HG03196 (cell line): ENCODE measurements at regions not wholly inside any gene's neighbourhood (a gene's known extent, or its start where the extent isn't known, plus 50 kb on each side); places are given as distances from the start of the nearest gene placed in this dataset.
"Not testable (repeated sequence)": the region's sequence is repeated elsewhere in the genome, so short reads cannot be mapped to it uniquely, and the experiment has no call there.

ENCODE experiments used
- ATAC-seq: cut with Tn5 transposase; IDR thresholded peaks from one replicate; pipeline ENCODE4 v1.9.1; 2021; ENCODE audit not compliant: unreplicated experiment

DNA sequence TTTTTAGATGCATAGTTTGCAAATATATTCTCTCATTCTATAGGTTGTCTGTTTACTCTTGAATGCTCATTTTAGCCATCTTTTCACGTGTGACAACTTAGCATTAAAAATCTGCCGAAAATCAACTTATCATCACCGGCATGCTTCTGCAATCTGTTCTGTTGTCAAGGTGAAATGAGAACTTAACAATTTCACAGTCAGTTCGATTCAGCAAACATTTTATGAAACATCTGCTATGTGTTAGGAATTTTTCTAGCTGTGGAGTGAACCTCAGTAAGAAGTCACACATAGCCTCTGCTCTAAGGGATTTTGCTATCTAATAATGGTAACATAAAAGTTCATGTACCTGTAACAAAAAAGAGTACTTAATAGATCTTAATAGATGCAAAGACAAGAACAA is 256.1 kb downstream of the ZWINT start:
- no peak for ATAC-seq

DNA sequence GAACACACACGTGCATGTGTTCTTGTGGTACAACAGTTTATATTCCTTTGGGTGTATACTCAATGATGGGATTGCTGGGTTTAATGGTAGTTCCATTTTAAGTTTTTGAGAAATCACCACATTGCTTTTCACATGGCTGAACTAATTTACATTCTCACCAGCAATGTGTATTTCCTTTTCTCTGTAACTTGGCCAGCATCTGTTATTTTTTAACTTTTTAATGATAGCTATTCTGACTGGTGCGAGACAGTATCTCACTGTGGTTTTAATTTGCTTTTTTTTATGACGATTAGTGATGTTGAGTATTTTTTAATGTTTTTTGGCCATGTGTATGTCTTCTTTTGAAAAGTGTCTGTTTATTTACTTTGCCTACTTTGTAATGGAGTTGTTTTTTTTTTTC is 256.6 kb downstream of the ZWINT start:
- no peak for ATAC-seq

DNA sequence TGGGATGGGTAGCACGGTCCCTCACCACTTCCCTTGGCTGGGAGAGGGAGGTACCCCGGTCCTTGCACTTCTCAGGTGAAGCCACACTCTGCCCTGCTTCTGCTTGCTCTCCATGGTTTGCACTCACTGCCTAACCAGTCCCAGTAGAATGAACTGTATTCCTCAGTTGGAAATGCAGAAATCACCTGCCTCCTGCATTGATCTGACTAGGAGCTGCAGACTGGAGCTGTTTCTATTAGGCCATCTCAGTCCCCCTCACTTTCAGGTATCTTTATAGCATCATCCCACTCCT is 264.9 kb downstream of the ZWINT start:
- no peak for ATAC-seq

DNA sequence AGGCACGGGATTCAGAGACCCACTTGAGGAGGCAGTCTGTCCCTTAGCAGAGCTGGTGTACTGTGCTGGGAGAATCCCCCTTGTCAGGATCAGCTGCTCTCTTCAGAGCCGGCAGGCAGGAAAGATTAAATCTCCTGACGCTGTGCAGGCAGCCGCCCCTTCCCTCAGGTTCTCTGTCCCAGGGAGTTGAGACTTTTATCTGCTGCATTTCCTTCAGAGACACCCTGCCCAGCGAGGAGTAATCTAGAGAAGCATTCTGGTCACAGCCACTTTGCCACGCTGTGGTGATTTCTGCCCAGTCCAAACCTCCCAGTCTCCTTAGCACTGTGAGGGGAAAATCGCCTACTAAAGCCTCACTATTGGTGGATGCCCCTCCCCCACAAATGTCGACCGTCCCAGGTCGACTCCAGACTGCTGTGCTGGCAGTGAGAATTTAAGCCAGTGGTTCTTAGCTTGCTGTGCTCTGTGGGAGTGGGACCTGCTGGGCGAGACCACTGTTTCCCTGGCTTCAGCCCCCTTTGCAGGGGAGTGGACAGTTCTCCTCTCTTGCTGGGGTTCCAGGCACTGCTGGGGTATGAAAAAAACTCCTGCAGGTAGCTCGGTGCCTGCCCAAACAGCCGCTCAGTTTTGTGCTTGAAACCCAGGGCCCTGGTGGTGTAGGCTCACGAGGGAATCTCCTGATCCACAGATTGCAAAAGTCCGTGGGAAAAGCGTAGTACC is 265.4 kb downstream of the ZWINT start:
- no peak for ATAC-seq

DNA sequence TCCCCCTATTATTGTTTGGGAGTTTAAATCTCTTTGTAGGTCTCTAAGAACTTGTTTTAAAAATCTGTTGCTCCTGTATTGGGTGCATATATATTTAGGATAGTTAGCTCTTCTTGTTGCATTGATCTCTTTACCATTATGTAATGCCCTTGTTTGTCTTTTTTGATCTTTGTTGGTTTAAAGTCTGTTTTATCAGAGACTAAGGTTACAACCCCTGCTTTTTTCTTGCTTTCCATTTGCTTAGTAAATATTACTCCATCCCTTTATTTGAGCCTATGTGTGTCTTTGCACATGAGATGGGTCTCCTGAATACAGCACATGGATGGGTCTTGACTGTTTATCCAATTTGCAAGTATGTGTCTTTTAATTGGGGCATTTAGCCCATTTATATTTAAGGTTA is 267.4 kb downstream of the ZWINT start:
- not testable (repeated sequence) for ATAC-seq

DNA sequence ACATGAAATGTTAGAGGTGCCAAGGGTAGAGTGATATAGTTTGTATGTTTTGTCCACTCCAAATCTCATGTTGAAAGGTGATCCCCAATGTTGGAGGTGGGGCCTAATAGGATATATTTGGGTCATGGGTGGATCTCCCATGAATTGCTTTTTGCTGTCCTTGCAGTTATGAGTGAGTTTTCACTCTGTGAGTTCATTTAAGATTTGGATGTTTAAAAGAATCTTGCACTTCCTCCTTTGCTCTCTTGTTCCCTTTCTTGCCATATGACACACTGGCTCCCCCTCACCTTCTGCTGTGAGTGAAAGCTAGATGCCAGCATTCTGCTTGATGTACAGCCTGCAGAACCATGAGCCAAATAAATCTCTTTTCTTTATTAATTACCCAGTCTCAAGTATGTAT is 269.2 kb downstream of the ZWINT start:
- no peak for ATAC-seq

DNA sequence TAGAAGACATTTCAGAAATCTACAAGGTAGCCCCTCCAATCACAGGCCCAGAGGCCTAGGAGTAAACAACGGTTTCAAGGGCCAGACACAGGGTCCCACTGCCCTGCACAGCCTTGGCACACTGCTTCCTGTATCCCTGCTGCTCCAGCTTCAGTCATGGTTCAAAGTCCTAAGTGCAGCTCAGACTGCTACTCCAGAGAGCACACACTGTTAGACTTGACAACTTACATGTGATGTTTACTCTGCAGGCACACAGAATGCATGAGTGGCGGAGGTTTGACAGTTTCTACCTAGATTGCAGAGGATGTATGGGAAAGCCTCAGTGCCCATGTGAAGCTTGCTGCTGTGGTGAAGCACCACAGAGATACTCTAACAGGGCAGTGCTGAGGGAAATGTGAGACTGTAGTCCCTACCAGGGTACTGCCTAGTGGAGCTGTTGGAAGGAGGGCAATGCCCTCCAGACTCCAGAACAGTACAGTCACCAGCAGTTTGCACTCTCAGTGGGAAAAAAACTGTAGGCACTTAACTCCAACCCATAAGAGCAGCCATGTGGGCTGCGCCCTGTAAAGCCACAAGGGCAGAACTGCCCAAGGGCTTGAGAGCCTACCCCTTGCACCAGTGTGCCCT is 270.0 kb downstream of the ZWINT start:
- no peak for ATAC-seq

DNA sequence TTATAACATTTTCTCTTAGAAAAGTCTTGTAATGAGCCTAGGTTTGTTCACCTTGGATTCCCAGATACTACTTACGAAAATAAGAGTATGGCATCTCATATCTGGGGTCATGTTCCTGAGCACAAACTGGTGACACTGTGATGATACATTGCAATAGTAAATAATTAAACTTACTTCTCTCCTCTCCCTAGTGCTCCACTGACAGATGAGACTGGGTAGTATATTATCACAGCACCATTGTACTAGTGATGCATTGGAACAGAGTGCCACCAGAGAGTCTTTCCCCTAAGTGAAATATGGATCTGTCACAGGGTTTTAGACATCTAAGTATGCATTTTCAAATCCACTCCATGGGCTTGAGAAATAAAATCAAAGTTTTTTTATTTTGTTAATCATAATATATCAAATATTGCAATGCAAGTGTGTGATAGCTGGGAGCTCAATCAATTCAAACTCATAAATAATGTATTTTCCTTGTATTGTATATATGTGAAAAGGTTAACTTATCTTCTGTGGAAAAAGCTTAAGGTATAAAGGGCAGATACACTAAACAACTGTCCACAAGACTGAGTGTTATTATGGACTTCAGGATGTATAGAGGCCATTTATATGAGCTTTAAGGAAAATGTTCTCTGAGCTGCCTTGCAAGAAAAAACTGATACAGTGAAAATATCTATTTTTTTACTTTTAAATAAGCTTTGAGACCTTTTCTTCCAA is 275.5 kb downstream of the ZWINT start:
- ATAC-seq, result no peak

DNA sequence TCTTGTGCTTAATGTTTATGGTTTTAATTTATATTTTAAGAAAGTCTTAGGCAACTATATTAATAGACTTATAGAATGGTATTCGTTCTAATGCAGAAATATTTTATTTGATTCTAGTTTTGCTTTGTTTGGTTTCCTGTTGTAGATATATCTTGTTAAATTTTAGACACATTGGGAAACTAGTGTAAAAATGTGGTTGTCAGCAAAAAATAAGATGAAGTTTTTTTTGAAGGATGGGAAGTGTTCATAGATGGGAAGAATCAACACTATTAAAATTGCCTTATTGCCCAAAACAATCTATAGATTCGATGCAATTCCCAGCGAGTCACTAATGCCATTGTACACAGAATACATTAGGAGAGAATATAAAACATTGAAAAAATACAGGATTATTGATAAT is 278.9 kb downstream of the ZWINT start:
- no peak for ATAC-seq

DNA sequence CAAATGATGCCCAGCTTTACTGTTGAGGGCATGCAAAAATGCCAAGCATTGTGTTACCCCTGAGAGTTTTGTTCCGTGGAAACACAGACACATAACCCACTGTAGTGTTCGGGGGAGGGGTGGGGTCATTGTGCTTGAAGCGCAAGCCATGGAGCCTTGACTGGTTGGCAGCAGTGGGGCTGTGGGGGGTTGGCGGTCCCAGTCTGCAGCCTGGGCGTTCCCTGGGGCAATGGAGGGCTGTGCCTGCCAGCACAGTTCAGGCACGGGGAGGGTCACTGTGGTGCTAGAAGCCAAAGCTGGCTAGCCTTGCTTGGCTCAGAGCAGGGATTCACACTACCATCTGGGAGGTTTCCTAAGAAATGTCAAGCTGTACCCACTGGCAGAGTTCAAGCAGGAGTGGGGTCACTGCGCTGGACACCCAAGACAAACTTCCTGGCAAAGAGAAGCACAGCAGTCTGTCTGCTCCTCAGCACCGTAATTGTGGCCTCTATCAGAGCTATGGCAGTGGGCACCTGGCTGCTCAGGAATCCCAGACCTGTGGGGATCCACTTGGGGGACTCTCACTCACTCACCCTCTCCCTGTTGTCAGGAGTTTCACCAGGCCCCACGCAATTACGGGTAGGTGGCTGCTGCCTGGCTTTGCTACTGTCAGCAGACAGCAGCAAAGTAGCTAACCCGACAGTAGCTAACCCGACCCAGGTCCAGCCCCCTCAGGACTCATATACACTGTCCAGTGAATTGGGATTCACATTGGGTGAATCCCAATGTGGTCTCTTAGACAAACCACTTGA is 292.4 kb downstream of the ZWINT start:
- no peak for ATAC-seq

DNA sequence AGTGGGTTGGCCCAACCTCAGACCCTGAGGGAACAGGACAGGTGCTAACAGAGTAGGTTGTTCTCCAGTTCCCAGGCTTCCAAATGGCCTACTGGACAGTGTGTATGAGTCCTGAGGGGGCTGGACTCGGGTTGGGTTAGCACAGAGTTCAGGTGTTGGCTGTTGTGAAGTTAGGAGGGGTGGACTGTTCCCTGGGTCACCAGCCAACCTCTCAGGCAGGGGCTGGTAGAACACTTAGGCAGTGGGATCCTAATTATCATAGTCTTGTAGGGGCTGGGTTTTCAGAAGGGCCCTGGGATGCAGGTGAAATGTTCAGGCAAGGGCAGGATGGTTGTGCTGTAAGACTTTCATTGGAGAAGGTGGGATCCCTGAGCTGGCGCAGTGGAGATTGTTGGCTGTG is 293.0 kb downstream of the ZWINT start:
- no peak for ATAC-seq

DNA sequence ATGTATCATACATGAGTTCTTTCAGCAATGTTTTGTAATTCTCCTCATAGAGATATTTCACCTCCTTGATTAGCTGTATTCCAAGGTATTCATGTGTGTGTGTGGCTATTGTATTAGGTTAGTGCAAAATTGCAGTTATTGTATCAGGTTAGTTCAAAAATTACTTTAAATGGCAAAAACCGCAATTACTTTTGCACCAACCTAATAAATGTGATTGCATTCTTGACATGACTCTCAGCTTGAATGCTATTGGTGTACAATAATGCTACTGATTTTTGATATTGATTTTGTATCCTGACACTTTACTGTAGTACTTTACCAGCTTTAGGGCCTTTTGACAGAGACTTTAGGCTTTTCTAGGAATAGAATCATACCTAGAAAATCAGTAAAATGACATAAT is 297.4 kb downstream of the ZWINT start:
- no peak for ATAC-seq

DNA sequence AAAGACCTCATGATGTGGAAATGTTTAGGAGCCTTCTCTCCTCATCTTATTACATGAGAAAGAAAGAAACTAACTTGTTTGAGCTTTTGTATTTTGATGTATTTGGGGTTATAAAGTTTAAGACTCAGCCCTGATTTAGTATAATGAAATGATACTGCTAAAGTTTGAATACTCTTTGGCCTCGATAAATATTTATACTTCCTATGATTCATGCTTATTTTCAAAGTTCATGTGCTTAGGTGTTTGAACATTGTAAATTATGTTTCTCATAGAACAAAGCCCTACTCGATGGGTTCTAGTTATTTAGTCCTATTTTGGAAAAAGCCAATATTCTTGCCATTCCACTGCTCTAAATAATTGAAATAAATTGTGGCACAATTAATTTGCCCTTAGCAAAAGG is 303.2 kb downstream of the ZWINT start:
- ATAC-seq, result no peak

DNA sequence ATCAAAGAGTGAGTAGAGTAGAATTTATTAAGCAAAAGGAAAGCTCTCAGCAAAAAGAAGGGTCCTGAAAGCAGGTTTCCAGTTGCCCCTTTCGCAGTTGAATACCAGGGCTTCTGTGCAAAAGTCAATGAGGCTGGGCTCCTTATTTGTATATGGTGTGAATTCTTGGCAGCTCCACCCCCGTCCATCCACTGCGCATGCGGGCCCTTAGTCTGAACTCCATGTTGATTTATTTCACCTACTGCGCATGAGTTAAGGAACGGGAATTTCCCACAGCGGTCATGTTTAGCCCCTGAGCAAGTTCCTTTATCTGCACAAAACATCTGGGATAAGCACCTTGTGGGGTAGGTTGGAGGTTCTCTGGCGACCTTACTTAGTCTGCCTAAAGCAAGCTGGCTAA is 325.6 kb downstream of the ZWINT start:
- no peak for ATAC-seq

DNA sequence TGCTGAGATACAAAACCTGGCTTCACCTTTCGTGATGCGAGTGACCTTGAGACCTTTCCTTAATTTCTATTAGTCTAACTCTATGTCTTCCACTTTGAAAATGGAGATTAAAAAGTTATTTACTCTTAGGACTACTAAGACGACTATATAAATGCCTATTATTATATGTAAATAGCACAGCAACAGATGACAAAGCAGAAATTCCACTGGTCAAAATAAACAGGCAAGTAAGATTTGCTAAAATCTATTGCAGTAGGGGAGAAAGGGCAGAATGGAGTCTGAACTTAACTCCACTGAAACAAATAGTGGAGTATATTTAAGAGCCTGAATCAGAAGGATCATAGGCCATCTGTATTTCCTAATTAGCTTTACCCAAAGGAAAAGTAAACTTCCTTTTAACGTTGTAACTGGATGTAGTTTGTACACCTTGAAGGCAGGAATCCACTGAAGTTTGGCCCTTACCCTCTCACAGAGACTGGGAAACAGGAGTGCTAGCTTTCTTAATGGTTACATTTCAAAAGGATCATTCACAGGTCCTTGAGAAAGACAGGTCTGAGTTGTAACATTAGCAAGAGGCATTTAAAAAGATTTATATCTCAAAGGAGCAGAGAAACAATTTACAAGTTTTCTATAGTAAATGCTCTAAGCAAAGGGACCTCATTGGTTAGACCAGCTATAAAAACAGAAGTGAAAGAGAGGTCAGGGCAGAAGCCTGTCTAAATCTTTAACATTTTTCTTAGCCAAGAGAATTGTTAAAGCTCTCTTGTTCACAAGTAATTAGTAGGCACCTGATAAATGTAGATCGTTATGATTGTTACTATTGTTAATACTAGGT is 332.5 kb downstream of the ZWINT start:
- no peak for ATAC-seq

DNA sequence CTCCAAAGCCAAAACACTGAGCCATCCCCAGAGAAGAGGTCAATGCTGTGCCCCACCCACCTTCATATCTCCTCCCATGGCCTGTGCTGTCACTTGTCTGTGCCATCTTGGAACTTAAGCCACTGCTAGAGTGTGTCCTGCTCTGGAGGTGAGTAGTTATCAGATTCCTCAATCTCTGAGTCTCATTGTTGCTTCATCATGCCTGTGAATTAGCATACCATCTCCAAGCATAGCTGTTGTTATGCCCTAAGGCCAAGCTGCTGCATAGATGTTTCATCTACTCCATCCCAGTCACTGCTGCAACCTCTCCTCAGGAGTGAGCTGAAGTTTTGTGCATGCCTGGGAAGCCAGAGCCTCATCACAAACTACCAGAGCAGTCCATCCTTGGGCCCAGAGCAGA is 349.0 kb downstream of the ZWINT start:
- ATAC-seq, result no peak

DNA sequence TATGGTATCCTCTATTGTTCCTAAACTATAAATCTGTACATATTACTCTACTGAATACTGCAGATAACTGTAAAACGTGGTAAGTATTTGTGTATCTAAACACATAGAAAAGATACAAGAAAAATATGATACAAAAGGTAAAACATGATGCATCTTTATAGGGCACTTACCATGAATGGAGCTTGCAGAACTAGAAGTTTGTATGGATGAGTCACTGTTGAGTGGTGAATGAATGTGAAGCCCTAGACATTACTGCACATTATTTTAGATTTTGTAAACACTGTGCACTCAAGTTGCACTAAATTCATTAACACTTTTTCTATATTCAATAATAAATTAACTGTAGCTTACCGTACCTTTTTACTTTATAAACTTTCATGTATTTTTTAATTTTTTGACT is 357.5 kb downstream of the ZWINT start:
- no peak for ATAC-seq

DNA sequence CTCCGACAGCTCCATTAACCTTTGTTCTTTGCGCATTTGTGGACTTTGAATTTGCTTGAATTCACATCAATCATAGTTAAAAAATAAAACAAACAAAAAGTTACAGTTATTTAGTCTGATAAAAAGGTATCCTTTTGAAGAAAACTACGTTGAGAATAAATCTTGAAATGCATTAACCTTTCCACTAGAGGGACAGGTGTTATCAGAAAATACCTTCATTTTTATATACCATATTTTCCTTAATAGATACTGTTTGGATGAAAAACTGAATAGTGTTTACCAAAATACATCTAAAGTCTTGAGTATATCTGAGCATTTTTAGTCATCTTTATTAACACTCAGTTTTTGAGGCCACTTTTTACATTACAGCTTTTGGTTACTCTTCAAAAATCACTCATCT is 371.9 kb downstream of the ZWINT start:
- no peak for ATAC-seq

DNA sequence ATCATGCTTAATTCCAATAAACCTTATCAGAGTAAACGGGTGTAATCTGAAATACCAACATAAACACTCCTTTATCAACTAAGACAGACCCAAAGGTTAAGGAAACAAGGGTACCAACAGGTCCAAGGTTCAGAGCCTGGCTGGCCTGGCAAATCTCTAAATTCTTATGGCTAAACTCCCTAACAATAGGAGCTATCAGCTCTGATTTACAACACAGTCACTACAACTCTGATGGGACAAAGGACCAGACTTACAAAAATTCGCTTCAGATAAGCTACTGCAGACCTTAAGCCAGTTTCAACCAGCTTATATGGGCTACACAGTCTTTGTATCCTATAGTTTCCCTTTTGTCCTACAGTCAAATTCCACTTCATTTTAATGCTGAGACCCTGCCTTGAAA is 381.9 kb downstream of the ZWINT start:
- no peak for ATAC-seq

DNA sequence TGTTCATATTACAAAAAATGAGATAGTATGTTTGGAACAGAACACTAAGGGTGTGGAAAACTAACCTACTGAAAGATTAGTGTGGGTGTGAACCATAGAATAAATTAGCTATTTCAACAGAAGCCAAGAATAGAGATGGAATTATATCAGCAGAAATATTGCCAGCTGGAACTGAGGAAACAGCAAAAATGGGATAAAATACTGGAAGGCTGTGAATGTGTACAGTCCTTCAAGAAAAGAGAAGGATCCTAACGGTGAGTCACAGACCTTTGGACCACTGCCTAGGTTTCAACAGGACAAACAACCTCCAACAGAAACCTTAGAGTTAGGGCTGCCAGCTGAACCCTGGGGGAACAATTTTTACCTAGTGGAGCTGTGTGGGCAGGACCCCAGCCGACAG is 395.0 kb downstream of the ZWINT start:
- no peak for ATAC-seq

DNA sequence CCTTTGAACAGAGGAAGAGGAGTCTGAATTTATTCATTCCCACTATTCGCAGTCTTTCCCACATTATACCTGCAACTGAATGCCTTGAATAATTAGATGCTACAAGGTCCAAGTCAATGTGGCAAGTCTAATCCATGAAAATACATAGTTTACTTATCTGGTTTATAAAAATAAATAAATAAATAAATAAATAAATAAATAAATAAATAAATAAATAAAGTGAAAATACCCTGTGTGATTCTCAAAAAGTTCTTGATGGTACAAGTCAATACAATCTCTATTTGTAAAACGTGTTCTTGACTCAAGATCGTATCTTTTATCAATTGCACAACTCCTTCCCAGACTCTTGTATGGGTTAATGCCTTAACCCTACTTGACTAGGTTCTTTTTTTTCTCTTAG is 417.7 kb downstream of the ZWINT start:
- no peak for ATAC-seq
